ENCODE measurements at regions not wholly inside any gene's neighbourhood (a gene's known extent, or its start where the extent isn't known, plus 50 kb on each side); places are given as distances from the start of the nearest gene placed in this dataset.

- TF ChIP-seq, protein P1, sequence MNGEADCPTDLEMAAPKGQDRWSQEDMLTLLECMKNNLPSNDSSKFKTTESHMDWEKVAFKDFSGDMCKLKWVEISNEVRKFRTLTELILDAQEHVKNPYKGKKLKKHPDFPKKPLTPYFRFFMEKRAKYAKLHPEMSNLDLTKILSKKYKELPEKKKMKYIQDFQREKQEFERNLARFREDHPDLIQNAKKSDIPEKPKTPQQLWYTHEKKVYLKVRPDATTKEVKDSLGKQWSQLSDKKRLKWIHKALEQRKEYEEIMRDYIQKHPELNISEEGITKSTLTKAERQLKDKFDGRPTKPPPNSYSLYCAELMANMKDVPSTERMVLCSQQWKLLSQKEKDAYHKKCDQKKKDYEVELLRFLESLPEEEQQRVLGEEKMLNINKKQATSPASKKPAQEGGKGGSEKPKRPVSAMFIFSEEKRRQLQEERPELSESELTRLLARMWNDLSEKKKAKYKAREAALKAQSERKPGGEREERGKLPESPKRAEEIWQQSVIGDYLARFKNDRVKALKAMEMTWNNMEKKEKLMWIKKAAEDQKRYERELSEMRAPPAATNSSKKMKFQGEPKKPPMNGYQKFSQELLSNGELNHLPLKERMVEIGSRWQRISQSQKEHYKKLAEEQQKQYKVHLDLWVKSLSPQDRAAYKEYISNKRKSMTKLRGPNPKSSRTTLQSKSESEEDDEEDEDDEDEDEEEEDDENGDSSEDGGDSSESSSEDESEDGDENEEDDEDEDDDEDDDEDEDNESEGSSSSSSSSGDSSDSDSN (IDR thresholded peaks at IDR 0.05; ENCODE audit: borderline replicate concordance in 1 of 2, low read depth in 2 of 2, low read length in 2 of 2), result no peak
- TF ChIP-seq HCFC1 (IDR thresholded peaks at IDR 0.05; ENCODE audit: low read depth, low read length), result no peak
- TF ChIP-seq ZBTB2 (IDR thresholded peaks at IDR 0.05), result no peak
- TF ChIP-seq, protein P2, sequence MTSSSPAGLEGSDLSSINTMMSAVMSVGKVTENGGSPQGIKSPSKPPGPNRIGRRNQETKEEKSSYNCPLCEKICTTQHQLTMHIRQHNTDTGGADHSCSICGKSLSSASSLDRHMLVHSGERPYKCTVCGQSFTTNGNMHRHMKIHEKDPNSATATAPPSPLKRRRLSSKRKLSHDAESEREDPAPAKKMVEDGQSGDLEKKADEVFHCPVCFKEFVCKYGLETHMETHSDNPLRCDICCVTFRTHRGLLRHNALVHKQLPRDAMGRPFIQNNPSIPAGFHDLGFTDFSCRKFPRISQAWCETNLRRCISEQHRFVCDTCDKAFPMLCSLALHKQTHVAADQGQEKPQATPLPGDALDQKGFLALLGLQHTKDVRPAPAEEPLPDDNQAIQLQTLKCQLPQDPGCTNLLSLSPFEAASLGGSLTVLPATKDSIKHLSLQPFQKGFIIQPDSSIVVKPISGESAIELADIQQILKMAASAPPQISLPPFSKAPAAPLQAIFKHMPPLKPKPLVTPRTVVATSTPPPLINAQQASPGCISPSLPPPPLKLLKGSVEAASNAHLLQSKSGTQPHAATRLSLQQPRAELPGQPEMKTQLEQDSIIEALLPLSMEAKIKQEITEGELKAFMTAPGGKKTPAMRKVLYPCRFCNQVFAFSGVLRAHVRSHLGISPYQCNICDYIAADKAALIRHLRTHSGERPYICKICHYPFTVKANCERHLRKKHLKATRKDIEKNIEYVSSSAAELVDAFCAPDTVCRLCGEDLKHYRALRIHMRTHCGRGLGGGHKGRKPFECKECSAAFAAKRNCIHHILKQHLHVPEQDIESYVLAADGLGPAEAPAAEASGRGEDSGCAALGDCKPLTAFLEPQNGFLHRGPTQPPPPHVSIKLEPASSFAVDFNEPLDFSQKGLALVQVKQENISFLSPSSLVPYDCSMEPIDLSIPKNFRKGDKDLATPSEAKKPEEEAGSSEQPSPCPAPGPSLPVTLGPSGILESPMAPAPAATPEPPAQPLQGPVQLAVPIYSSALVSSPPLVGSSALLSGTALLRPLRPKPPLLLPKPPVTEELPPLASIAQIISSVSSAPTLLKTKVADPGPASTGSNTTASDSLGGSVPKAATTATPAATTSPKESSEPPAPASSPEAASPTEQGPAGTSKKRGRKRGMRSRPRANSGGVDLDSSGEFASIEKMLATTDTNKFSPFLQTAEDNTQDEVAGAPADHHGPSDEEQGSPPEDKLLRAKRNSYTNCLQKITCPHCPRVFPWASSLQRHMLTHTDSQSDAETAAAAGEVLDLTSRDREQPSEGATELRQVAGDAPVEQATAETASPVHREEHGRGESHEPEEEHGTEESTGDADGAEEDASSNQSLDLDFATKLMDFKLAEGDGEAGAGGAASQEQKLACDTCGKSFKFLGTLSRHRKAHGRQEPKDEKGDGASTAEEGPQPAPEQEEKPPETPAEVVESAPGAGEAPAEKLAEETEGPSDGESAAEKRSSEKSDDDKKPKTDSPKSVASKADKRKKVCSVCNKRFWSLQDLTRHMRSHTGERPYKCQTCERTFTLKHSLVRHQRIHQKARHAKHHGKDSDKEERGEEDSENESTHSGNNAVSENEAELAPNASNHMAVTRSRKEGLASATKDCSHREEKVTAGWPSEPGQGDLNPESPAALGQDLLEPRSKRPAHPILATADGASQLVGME (CRISPR knock-in tag; IDR thresholded peaks at IDR 0.05), result 0 out of 2 replicates have a peak, but pooled peaks have one; percentile 39
- no peak for TF ChIP-seq ZFX (CRISPR knock-in tag; IDR thresholded peaks at IDR 0.05)
- no peak for TF ChIP-seq DLX4 (CRISPR knock-in tag; IDR thresholded peaks at IDR 0.05)
- TF ChIP-seq SP2 (IDR thresholded peaks at IDR 0.05; ENCODE audit: extremely low read depth, low read depth, low read length, poor library complexity, severe bottlenecking), result no peak
- TF ChIP-seq ZNF347 (CRISPR knock-in tag; IDR thresholded peaks at IDR 0.05; ENCODE audit: low read depth), result no peak
- TF ChIP-seq ZNF280A (IDR thresholded peaks at IDR 0.05; ENCODE audit: low read depth, partially characterized antibody), result no peak
- TF ChIP-seq MYC (IDR thresholded peaks at IDR 0.05; ENCODE audit: low read depth, low read length), result no peak
- TF ChIP-seq MYC (CRISPR knock-in tag; IDR thresholded peaks at IDR 0.05; ENCODE audit: borderline replicate concordance, low read depth), result no peak
- no peak for TF ChIP-seq SNIP1 (IDR thresholded peaks at IDR 0.05; ENCODE audit: low read depth)
- peak; percentile 67 for TF ChIP-seq MAFG (tag; conservative IDR thresholded peaks at IDR 0.05)
- TF ChIP-seq CEBPB (tag; IDR thresholded peaks at IDR 0.05), result no peak
- TF ChIP-seq STAT5B (CRISPR knock-in tag; IDR thresholded peaks at IDR 0.05), result no peak
Measured at GRCh38 chr22:22318723-22319465, 74.3 kb downstream of the VPREB1 start (continued).
